Fibroblast of the aortic adventitia (primary cell): ENCODE measurements at regions not wholly inside any gene's neighbourhood (a gene's known extent, or its start where the extent isn't known, plus 50 kb on each side); places are given as distances from the start of the nearest gene placed in this dataset.
"Not testable (repeated sequence)": the region's sequence is repeated elsewhere in the genome, so short reads cannot be mapped to it uniquely, and the experiment has no call there.

Experiments
- DNase-seq: peaks from one replicate; pipeline ENCODE4 v3.0.0-alpha.2; 2010; ENCODE audit warnings: low read depth
- H3K4me3 ChIP-seq: 2 replicates; pipeline ENCODE4 v1.5.1; 2011; ENCODE audit warnings: low read depth, mild to moderate bottlenecking, control low read depth, low read length, moderate library complexity
- CTCF ChIP-seq: IDR thresholded peaks from 2 replicates; pipeline ENCODE4 v1.5.1; 2011; ENCODE audit warnings: mild to moderate bottlenecking, low read length, control low read depth, inconsistent platforms; ENCODE audit not compliant: insufficient read depth

- H3K4me3 ChIP-seq: no peak overlapping the region
- no peak for TF ChIP-seq CTCF
- no peak for DNase-seq
Measured at GRCh38 chr2:52343706-52344266, 1311.9 kb upstream of the NRXN1 start.

- no peak for TF ChIP-seq CTCF
- no peak overlapping the region for H3K4me3 ChIP-seq
- DNase-seq: no peak
Measured at GRCh38 chr2:52343010-52343409, 1311.1 kb upstream of the NRXN1 start.

- DNase-seq: no peak
- no peak overlapping the region for H3K4me3 ChIP-seq
- TF ChIP-seq CTCF: no peak
Measured at GRCh38 chr2:52342458-52342857, 1310.5 kb upstream of the NRXN1 start.

GRCh38 chr2:52341732-52342131, 1309.8 kb upstream of the NRXN1 start:
- DNase-seq: no peak
- H3K4me3 ChIP-seq: no peak overlapping the region
- no peak for TF ChIP-seq CTCF

GRCh38 chr2:52340171-52340570, 1308.2 kb upstream of the NRXN1 start:
- no peak for TF ChIP-seq CTCF
- no peak for DNase-seq
- H3K4me3 ChIP-seq: no peak overlapping the region

GRCh38 chr2:52337786-52338185, 1305.9 kb upstream of the NRXN1 start:
- not testable (repeated sequence) for H3K4me3 ChIP-seq, DNase-seq

- TF ChIP-seq CTCF: no peak
- H3K4me3 ChIP-seq: no peak overlapping the region
- DNase-seq: no peak
Measured at GRCh38 chr2:52336951-52337350, 1305.0 kb upstream of the NRXN1 start.
